C4-2B (cell line): ENCODE measurements at regions not wholly inside any gene's neighbourhood (a gene's known extent, or its start where the extent isn't known, plus 50 kb on each side); places are given as distances from the start of the nearest gene placed in this dataset.

Experiments
- H3K27ac ChIP-seq: fragments of 450-650 bp; 2 replicates; pipeline ENCODE4 v1.5.1; 2017
- CTCF ChIP-seq: fragments of 450-650 bp; conservative IDR thresholded peaks from 2 replicates; pipeline ENCODE4 v1.5.1; 2017; ENCODE audit warnings: mild to moderate bottlenecking
- ZFX ChIP-seq: fragments of 450-650 bp; IDR thresholded peaks from 2 replicates; pipeline ENCODE4 v1.6.1; 2017

- no peak overlapping the region for H3K27ac ChIP-seq
- no peak for TF ChIP-seq ZFX
- TF ChIP-seq CTCF, result no peak
These were observed 482.0 kb downstream of the DMRT2 start for GRCh38 chr9:1532171-1532570.

GRCh38 chr9:1535051-1535450 is 480.1 kb upstream of the SMARCA2 start:
- TF ChIP-seq CTCF, result no peak
- no peak for TF ChIP-seq ZFX
- H3K27ac ChIP-seq, result no peak overlapping the region

- TF ChIP-seq ZFX (no peak), CTCF (no peak)
- no peak overlapping the region for H3K27ac ChIP-seq
These were observed 479.5 kb upstream of the SMARCA2 start for GRCh38 chr9:1535599-1535998.

GRCh38 chr9:1536522-1537170 is 478.5 kb upstream of the SMARCA2 start:
- TF ChIP-seq ZFX, result no peak
- TF ChIP-seq CTCF, result no peak
- no peak overlapping the region for H3K27ac ChIP-seq

- no peak for TF ChIP-seq CTCF
- no peak for TF ChIP-seq ZFX
- H3K27ac ChIP-seq, result no peak overlapping the region
These were observed 476.8 kb upstream of the SMARCA2 start for GRCh38 chr9:1538301-1538700.

GRCh38 chr9:1539216-1539615 is 475.9 kb upstream of the SMARCA2 start:
- no peak overlapping the region for H3K27ac ChIP-seq
- TF ChIP-seq CTCF, result no peak
- TF ChIP-seq ZFX, result no peak

GRCh38 chr9:1550636-1551035 is 464.5 kb upstream of the SMARCA2 start:
- no peak overlapping the region for H3K27ac ChIP-seq
- TF ChIP-seq ZFX, result no peak
- TF ChIP-seq CTCF, result no peak
